22Rv1 (cell line): ENCODE measurements at regions not wholly inside any gene's neighbourhood (a gene's known extent, or its start where the extent isn't known, plus 50 kb on each side); places are given as distances from the start of the nearest gene placed in this dataset.

Experiments
- H3K27ac ChIP-seq: fragments of 450-650 bp; 2 replicates; pipeline ENCODE4 v1.5.1; 2017
- CTCF ChIP-seq: fragments of 450-650 bp; IDR thresholded peaks from 2 replicates; pipeline ENCODE4 v1.5.1; 2017; ENCODE audit warnings: mild to moderate bottlenecking
- ZFX ChIP-seq: fragments of 450-650 bp; IDR thresholded peaks from 2 replicates; pipeline ENCODE4 v1.6.1; 2017; ENCODE audit warnings: antibody characterized with exemption, borderline replicate concordance

- TF ChIP-seq ZFX (no peak), CTCF (no peak)
- H3K27ac ChIP-seq: no peak overlapping the region
Observed at GRCh38 chr5:8884029-8884428, 661.8 kb downstream of the SEMA5A start.

DNA sequence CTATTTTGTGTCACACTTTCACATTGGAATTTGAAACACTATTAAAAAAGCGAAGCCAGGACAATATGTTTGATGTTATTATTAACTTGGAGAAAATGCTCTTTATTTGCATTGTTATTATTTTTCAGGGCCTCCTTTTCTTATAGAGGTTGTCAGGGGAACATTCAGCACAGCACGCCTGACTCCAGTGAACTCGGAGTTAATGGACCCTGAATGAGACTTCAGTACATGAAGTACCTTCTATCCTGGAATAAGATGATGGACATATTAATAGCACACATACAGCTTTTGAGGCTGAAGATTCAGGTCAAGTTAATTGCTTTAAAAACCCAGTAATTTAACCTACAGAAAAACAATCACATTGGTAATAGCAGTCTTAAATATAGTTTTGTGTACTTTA, 652.9 kb downstream of the SEMA5A start:
- TF ChIP-seq CTCF: no peak
- TF ChIP-seq ZFX: no peak
- no peak overlapping the region for H3K27ac ChIP-seq

- H3K27ac ChIP-seq: no peak overlapping the region
- TF ChIP-seq ZFX (no peak), CTCF (no peak)
Observed at GRCh38 chr5:8894031-8894430, 651.8 kb downstream of the SEMA5A start.

GRCh38 chr5:8895062-8895461, 650.8 kb downstream of the SEMA5A start:
- no peak overlapping the region for H3K27ac ChIP-seq
- no peak for TF ChIP-seq ZFX

- TF ChIP-seq CTCF (no peak), ZFX (no peak)
- no peak overlapping the region for H3K27ac ChIP-seq
Observed at GRCh38 chr5:8895599-8895998, 650.3 kb downstream of the SEMA5A start.

DNA sequence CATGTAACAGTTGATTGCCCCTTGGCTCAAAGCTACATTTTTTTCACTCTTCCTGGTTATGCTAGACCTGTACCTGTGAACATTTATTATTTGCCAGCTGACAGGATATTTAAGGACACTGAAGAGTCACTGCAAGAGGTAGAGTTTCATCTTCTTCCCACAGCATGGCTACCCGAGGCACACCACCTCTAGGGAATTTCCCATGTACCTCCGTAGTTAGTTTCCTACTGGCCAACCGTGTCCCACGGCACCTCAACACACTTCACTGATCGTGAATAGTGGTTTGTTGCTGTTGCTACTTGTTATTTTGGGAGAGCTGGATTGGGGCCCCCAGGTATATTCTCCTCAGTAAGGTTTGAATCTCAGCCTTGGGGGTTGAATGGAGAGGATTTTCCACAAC, 648.6 kb downstream of the SEMA5A start:
- TF ChIP-seq ZFX (no peak), CTCF (no peak)

DNA sequence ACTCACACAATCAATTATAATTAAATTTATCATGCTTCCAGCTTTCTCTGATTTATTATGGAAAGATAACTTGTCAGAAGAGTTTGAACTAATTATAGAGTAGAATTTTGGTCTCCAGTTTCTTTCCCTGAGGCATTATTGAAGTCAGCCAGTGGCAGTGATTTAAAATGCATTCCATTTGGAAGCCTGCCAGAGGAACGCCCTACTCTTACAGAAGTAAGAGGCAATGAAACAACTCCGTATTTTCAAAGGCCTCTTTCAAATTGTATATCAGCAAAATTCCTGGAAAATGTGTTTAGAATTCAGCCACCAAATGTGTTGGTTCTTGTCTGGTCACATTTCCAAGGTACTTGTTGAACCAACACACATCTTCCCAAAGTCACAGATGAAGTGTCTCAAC, 640.9 kb downstream of the SEMA5A start:
- TF ChIP-seq CTCF (no peak), ZFX (no peak)
- H3K27ac ChIP-seq: no peak overlapping the region

More for the DNA sequence above, 648.6 kb downstream of the SEMA5A start:
- H3K27ac ChIP-seq: no peak overlapping the region

- H3K27ac ChIP-seq: no peak overlapping the region
- no peak for TF ChIP-seq ZFX
- no peak for TF ChIP-seq CTCF
Observed at GRCh38 chr5:8906303-8906967, 639.4 kb downstream of the SEMA5A start.
